GM21619 (cell line): ENCODE measurements at regions not wholly inside any gene's neighbourhood (a gene's known extent, or its start where the extent isn't known, plus 50 kb on each side); places are given as distances from the start of the nearest gene placed in this dataset.

ENCODE experiments used
- ATAC-seq: cut with Tn5 transposase; IDR thresholded peaks from one replicate; pipeline ENCODE4 v1.9.1; 2021; ENCODE audit not compliant: unreplicated experiment

- ATAC-seq: no peak
These were observed 219.2 kb downstream of the C6orf118 start for GRCh38 chr6:165090242-165090641.

GRCh38 chr6:165086814-165087213 lies 222.6 kb downstream of the C6orf118 start:
- ATAC-seq: no peak

DNA sequence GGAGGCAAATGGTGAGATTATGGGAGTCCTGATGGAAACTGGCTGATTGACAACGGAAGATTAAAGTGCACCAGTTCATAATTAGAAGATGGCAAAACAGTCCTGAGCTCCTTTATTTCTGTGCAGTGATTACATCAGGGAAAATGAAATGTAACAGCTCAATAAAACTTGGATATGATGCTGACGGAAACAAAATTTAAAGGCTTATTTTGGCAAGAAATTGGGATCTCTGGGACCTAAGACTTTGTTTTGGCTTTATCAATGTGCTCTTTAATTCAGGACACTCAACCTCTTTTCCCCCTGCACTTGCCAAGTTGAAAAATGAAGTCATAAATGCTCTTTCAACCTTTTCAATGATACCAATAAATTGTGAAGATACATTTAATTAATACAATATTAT lies 226.8 kb downstream of the C6orf118 start:
- ATAC-seq: no peak

- ATAC-seq: no peak
These were observed 227.4 kb downstream of the C6orf118 start for GRCh38 chr6:165081944-165082532.

DNA sequence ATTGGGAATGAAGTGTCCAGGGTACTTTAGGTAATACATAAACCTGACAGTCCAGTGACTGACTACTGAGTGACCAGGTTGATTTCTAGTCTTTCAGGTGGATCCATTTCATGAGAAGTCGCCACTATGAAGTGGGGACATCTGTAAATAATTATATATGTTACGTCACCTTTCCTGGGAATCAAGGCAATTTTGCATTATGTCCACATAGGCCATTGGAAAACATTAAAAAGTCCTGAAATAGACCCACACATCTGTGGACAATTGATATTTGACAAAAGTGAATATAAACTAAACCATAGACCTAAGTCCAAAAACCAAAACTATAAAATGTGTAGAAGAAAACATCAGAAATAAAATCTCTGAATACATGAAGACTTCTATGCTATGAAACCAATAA lies 231.5 kb downstream of the C6orf118 start:
- no peak for ATAC-seq

DNA sequence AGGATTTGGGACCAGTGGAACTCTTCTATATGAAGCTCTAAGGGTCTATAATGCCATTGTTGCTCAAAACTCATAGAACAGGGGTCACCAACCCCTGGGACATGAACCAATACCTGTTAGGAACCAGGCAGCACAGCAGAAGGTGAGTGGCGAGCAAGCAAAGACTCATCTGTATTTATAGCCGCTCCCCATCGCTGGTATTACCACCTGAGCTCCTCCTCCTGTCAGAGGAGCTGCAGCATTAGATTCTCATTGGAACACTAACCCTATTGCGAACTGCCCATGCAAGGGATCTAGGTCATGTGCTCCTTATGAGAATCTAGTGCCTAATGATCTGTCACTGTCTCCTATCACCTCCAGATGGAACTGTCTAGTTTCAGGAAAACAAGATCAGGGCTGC lies 237.5 kb downstream of the C6orf118 start:
- no peak for ATAC-seq

GRCh38 chr6:165060720-165061119 lies 248.7 kb downstream of the C6orf118 start:
- no peak for ATAC-seq

GRCh38 chr6:165059032-165059431 lies 250.4 kb downstream of the C6orf118 start:
- ATAC-seq: no peak

DNA sequence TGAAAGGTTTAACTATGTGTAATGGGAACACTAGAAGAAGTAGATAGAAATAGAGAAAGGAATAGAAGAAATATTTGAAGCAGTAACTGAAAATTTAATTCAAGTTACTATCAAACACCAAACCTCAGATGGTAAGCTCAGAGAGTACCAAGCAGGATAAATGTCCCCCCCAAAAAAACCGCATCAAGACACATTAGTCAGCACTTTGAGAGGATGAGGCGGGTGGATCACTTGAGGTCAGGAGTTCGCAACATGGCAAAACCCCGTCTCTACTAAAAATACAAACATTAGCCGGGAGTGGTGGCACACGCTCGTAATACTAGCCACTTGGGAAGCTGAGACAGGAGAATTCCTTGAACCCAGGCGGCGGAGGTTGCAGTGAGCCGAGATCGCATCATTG lies 253.1 kb downstream of the C6orf118 start:
- no peak for ATAC-seq

DNA sequence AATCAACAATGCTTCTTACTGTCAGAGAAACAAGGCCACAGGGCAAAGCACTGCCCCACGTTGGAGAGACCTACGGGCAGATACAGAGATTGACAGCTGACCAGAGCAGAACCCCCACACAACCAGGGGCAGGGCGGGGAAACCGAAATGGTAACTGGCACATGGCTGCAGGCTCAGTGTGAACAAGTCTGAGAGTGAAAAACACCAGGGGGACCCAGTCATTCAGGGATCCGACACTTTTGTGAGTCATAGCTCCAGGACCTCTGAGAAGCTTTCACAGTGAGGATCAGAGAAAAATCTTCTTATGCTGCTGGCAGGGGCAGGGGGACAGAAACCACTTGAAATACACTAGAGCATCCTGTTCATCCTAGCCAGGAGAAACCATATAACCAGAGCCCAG lies 254.2 kb downstream of the C6orf118 start:
- ATAC-seq: no peak

GRCh38 chr6:165052561-165053480 lies 256.6 kb downstream of the C6orf118 start:
- no peak for ATAC-seq

DNA sequence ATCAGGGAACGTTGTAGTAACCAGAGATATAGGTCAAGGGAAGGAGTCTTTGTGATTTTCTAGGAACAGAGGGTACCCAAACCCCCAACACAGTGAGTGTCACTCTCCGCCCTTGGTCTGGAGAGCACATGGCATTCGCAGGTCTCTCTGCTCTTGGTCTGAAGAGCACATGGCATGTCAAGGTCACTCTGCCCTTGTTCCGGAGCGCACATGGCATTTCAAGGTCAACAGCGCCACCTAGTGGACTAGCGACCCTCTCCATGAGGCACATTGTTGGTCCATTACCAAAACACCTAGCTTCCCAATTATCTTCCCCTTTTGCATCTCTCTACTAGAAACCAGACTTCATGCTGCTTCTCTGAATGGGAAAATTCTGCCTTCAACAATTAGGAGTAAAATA lies 260.0 kb downstream of the C6orf118 start:
- no peak for ATAC-seq

DNA sequence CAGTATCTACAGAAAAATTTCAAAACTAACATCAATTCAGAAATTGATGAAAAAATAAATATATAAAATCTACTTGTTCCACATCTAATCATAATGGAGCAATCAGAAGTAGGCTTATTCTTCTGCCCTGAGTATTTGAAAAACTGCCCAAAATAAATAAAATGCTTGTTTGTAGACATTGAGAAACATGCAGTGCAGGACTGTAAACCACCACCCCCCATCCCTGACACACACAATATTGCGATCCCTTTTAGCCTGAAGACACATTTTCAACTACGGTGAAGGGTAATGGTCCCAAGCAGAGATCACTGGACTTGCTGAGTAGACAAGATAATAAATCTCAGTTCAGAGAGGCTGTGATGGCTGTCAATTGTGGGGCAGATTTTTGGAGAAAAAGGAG lies 261.5 kb downstream of the C6orf118 start:
- ATAC-seq: no peak

DNA sequence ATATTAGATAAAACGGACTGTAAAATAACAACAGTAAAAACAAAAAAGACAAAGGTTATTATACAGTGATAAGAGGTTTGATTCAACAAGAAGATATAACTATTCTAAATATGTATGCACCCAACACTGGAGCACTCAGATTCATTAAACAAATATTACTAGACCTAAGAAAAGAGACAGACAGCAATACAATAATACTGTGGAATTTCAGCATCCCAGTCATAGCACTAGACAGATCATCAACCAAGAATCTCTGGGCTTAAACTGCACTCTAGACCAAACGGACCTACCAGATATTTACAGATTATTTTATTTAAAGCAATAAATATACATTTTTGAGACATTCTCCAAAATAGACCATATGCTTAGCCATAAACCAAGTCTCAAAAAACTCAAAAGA lies 263.8 kb downstream of the C6orf118 start:
- no peak for ATAC-seq

GRCh38 chr6:165042912-165043311 lies 266.5 kb downstream of the C6orf118 start:
- no peak for ATAC-seq

DNA sequence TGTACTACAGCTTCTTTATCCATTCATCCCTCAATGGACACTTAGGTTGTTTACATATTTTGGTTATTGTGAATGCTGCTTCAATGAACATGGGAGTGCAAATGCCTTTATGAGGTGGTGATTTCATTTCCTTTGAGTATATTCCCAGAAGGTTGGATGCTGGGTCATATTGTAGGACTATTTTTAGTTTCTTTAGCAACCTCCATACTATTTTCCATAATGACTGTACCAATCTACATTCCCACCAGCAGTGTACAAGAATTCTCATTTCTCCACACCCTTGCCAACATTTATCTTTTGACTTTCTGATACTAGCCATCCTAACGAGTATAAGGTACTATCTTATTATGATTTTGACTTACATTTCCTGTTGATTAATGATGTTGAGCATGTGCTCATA lies 269.0 kb downstream of the C6orf118 start:
- no peak for ATAC-seq

- no peak for ATAC-seq
These were observed 275.1 kb downstream of the C6orf118 start for GRCh38 chr6:165034271-165034741.

- ATAC-seq: no peak
These were observed 277.9 kb downstream of the C6orf118 start for GRCh38 chr6:165031502-165031901.

DNA sequence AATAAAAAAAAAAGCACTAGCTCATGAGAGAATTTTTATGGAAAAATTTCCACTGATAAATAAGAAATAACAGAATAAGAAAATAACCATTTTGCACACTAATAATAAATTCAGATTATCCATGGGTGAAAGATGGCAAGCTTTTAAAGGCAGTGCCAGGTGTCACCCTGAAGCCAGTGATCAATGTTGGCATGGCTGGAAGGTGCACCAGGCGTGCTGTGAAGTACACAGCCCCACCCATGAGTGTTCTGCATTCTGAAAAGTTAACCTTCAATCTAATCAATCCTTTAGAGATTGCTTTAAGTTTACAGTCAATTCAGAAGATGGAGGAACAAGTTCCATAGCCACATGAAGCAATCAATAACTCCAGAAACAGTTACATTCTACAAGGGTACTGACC lies 284.4 kb downstream of the C6orf118 start:
- no peak for ATAC-seq

- no peak for ATAC-seq
These were observed 289.7 kb downstream of the C6orf118 start for GRCh38 chr6:165019681-165020080.

DNA sequence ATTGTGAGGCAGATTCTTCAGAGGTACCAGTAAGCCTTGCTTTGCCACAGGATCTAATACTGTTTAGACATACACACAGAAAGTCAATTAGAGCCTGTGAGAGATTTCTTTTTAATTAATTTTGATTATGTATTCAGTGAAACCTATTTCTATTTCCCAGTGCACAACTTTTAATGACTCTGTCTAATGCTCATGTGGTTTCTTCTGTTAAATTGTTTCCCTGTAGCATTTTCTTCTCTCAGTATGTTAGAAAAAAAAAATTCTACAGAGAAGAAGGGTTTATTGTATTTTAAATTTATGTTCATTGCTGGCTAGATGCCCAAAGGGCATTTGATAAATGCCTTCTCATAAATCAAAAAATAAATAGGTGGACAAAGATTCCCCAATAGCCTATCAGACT lies 293.7 kb downstream of the C6orf118 start:
- ATAC-seq: no peak

GRCh38 chr6:165013701-165014100 lies 295.7 kb downstream of the C6orf118 start:
- ATAC-seq: no peak
